AG04449 (cell line): ENCODE measurements at regions not wholly inside any gene's neighbourhood (a gene's known extent, or its start where the extent isn't known, plus 50 kb on each side); places are given as distances from the start of the nearest gene placed in this dataset.
A peak's percentile ranks its signal among the peaks of the same experiment; 100 is the strongest.

ENCODE experiments used
- CTCF ChIA-PET: fragments of 350-600 bp; formaldehyde crosslinking; extraction: SDS; loops from one replicate; lab custom pipeline; 2021; ENCODE audit warnings: antibody characterized with exemption; lab: Yijun Ruan, JAX
- POLR2A ChIA-PET: fragments of 400-600, 350-600 bp; formaldehyde crosslinking; extraction: SDS; loops from one replicate; lab custom pipeline; 2020; ENCODE audit warnings: antibody characterized with exemption, inconsistent platforms; lab: Yijun Ruan, JAX
- DNase-seq: peaks from one replicate; pipeline ENCODE4 v3.0.0-alpha.2; 2010; ENCODE audit warnings: low read depth, low spot score
- H3K4me3 ChIP-seq: 2 replicates; pipeline ENCODE4 v1.5.1; 2011; ENCODE audit warnings: low read depth, mild to moderate bottlenecking, control low read depth, low read length
- CTCF ChIP-seq: IDR thresholded peaks from one replicate; pipeline ENCODE4 v1.5.1; 2011; ENCODE audit warnings: mild to moderate bottlenecking, moderate library complexity, low read length, control low read depth, inconsistent platforms; ENCODE audit not compliant: insufficient read depth; ENCODE audit errors: missing control alignments

- DNase-seq: peak; percentile 23
- CTCF ChIA-PET: no interaction called here
- H3K4me3 ChIP-seq: no peak overlapping the region
- TF ChIP-seq CTCF: no peak
- POLR2A ChIA-PET: no interaction called here
Observed at GRCh38 chr3:67719333-67719732, 64.9 kb upstream of the SUCLG2 start.

GRCh38 chr3:67715971-67716370, 61.6 kb upstream of the SUCLG2 start:
- no peak for TF ChIP-seq CTCF
- H3K4me3 ChIP-seq: no peak overlapping the region
- ChIA-PET CTCF (no interaction called here), POLR2A (no interaction called here)
- DNase-seq: no peak

- no peak for TF ChIP-seq CTCF
- CTCF ChIA-PET: no interaction called here
- POLR2A ChIA-PET: no interaction called here
- DNase-seq: no peak
- H3K4me3 ChIP-seq: no peak overlapping the region
Observed at GRCh38 chr3:67713764-67714469, 59.5 kb upstream of the SUCLG2 start.

GRCh38 chr3:67712259-67712658, 57.8 kb upstream of the SUCLG2 start:
- TF ChIP-seq CTCF: no peak
- DNase-seq: no peak
- ChIA-PET POLR2A (no interaction called here), CTCF (no interaction called here)
- H3K4me3 ChIP-seq: no peak overlapping the region

- ChIA-PET CTCF (no interaction called here), POLR2A (no interaction called here)
- no peak for DNase-seq
- TF ChIP-seq CTCF: no peak
- H3K4me3 ChIP-seq: no peak overlapping the region
Observed at GRCh38 chr3:67710396-67710795, 56.0 kb upstream of the SUCLG2 start.

GRCh38 chr3:67706934-67707333, 52.5 kb upstream of the SUCLG2 start:
- H3K4me3 ChIP-seq: no peak overlapping the region
- peak; percentile 5 for DNase-seq
- CTCF ChIA-PET: no interaction called here
- POLR2A ChIA-PET: no interaction called here
- TF ChIP-seq CTCF: no peak
